NCI-H128 (cell line): ENCODE measurements at regions not wholly inside any gene's neighbourhood (a gene's known extent, or its start where the extent isn't known, plus 50 kb on each side); places are given as distances from the start of the nearest gene placed in this dataset.

Experiments used
- DNase-seq: peaks from one replicate; lab custom pipeline; 2025; ENCODE audit not compliant: unreplicated experiment; lab: John Stamatoyannopoulos, UW

DNA sequence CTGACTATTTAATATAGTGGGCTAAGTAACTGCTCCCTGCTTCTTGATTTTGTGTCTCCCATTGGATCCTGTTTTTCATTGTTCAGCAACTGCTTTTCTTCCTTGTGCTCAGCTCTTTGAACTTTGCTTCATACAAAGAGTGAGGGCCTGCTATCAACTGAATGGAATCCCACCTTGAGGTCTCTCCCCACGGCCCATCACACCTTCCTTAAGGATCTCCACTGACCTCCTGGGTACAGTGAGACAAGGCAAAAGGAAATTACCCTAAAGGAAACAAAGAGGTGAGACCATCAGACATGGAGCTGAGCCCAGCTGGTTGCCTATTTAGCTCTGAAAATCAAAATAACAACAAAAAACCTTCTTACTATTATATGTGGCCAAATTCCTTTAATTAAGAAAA is 91.3 kb upstream of the RPL34 start:
- no peak for DNase-seq

DNA sequence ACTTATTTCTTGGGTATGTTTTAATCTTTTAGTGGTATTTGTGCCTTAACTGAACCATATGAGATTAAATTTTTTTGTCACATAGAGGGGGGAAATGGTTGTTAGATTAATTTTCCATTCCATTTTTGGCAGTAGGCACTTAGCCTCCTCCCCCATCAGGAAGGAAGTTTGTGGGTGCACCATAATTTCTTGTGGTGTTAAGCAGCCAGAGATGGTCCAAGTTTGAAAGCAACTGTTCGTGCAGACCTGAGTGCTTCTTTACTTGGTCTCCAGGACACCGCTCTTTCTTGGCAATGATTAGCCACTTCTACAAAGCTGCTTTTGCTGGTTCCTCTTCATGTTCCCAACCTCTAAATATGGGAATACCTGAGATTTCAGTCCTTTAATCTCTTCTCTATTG is 92.7 kb upstream of the RPL34 start:
- DNase-seq: no peak

DNA sequence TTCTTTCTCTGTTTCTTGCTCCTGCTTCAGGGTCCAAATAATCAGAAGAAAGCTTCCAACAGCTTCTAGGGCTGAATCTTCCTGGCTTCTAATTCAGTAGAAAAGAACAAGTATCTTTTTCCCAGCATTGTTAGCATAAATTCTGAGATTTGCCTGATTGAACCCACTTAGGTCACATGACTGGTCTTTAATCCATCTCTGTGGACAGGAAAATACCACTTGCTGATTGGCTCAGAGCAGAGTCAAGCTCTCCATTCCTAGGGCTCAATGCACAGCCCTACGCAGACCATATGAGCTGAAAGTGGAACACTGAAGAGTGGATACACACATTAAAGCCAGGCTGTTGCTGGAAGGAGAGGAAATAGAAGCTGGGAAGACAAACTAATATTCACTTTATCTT is 99.6 kb upstream of the RPL34 start:
- DNase-seq: no peak

GRCh38 chr4:108519911-108520601 is 100.3 kb upstream of the RPL34 start:
- no peak for DNase-seq

- DNase-seq: no peak
Measured at GRCh38 chr4:108519208-108519833, 101.1 kb upstream of the RPL34 start.

GRCh38 chr4:108512615-108513505 is 107.5 kb upstream of the RPL34 start:
- peak; percentile 6 for DNase-seq

DNA sequence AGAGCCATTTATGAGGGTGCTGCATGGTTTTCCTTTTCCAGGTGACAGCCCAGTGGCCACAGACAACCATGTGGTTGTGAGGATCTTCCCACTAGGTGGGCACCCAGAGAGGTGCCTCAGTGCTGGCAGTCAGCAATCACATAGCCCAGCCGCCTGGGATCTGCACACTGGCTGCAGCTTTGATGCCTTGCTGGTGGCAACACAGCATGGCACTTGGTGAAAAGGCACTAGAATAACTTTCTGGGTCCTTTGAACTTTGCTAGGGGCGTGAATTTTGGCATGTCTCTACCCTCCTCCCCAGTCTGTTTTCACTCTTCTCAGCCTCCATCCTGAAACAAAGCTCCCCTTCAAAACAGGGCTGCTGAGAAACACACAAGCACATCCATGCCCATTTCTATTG is 108.8 kb upstream of the RPL34 start:
- DNase-seq: no peak

DNA sequence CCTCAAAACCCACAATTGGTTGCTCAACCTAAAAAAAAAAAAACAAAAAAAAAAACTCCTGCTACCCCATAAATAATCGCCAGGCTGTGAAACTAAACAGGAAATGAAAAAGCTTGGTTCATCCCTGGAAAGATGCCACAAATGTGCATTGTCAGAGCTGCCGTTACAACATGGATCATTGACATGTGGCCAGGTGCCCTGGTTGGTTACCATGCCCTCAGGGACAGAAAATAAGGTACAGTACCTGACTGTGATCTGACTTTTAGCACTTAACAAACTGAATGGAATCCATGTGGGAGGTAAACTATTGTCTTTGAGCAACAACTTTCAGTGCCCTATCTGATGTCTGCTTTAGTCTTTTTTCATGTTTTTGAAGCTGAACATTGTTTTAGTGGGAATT is 118.0 kb upstream of the RPL34 start:
- no peak for DNase-seq

DNA sequence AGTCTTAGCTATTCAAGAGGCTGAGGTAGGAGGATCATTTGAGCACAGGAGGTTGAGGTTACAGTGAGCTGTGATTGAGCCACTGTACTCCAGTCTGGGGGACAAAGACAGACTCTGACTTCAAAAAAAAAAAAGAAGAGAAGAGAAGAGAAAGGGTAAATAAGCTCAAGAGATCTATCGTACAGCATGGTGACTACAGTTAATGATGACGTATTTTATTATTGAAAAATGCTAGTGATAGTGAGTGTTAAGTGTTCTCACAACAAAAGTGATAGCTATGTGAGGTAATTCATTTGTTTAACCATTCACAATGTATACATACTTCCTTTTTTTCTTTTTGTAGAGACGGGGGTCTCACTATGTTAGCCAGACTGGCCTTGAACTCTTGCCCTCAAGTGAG is 121.5 kb upstream of the RPL34 start:
- no peak for DNase-seq

DNA sequence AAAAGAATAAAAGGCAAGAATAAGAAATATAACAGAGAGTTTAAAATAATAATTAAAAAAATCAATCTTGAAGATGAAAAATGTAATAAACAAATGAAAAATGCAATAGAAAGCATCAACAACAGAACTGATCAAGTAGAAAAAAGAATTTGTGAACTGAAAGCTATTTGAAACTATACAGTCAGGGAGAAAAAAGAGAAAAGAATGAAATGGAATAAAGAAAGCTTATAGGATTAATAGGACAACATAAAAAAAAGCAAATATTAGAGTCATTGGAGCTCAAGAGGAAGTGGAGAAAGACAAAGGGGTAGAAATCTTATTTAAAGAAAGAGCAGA is 126.8 kb upstream of the RPL34 start:
- DNase-seq: no peak

DNA sequence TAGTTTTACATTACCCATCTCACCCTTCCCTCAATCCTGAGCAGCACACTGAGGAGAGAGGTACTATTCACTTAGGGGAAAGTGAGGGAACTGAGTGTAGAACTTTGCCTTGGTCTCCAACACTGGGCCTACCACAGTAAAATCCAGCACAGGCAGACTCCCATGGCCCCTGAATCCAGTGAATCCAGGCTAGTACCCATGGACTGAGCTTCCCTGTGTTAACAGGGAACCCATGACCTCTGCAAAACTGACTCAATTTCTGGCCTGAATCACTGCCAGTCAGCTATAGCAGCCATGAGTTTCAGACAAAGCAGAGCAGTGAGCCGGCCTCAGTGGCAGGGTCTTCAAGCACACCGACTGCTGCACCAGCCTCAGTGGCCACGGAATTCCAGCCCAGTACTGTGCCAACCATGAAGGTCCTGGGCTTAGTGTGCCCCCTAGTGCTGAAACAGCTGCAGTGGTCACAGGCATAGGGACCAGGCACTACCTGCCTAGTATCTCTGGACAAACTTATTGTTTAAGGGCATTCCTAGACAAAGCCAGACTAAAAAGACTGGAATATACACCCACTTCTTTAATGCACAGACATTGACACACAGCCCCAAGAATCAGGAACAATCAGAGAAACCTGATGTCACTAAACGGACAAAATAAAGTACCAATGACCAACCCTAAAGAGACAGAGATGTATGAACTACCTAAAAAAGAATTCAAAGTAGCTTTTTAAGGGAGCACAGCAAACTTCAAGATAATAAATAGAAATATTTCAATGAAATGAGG is 127.4 kb upstream of the RPL34 start:
- no peak for DNase-seq

GRCh38 chr4:108488865-108489264 is 131.5 kb upstream of the RPL34 start:
- DNase-seq: no peak

DNA sequence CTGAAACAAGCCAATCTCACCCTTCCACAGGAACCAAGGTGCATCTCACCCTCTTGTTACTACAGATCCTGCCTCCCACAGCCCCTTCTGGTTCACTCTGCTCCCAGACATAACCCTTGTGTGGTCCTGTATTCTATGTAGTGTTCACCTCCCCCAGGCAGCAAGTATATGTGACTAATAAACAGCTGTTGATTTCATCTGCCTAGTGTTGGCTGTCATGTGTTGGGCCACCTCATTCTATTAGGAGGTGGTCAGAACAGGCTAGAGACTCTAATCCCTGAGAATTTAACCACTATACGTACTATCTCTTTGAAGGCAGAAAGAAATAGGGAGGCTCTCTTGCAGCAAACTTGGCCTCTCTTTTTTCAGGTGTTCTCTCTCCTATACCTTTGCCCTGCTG is 134.3 kb upstream of the RPL34 start:
- DNase-seq: no peak

DNA sequence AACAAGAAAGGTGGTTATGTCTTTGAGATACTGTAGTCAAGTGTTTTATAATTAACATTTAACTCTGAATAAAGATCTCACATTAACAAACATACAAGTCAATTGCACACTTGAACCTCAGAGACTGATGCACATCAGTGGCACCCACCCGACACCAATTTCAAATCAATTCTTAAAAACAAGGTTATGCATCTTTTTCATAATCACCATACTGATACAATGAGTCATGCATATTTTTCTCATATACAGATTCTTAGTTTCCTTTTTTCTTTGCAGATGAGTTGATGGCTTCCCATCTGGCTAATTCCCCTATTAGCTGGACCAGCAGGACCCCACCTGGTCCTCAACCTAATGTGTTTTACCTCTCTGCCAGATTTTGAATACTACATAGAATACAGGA is 136.2 kb upstream of the RPL34 start:
- no peak for DNase-seq

DNA sequence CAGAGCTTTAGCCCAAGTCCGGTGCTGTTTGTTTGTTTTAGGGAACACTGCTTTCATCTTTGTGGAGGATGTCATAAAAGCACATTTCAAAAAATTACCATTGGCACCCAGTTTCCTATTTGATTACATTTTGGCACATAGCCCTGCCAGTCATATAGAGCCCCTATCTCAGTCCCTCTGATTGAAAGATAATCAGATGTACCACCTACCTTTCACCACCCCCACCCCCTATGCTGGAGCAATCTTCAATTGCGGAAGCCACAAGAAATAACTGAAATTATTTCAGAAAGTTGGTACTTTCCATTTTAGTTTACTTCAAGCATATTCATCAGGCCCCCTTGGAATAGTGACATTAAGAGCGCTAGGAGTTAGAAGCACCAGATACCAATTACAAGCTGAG is 136.7 kb upstream of the RPL34 start:
- no peak for DNase-seq

- no peak for DNase-seq
Measured at GRCh38 chr4:108483079-108483478, 137.3 kb upstream of the RPL34 start.

DNA sequence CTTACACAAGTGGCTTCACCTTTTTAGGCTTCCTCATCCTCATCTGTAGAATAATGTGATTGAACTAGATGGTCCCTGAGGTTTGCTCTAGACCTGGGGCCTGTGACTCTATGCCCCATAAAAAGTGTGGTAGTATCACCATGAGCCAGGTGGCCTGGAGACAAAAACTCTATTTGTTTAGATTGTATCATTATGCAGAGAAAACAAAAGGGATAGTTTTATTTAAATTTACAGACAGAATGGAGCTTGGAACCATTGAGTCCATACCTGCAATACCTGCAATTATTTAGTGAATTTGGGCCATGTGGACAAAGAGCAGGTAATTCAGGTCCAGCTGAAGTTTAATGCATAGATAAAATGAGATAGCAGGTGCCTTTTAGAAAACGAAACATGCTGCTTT is 139.5 kb upstream of the RPL34 start:
- DNase-seq: no peak

DNA sequence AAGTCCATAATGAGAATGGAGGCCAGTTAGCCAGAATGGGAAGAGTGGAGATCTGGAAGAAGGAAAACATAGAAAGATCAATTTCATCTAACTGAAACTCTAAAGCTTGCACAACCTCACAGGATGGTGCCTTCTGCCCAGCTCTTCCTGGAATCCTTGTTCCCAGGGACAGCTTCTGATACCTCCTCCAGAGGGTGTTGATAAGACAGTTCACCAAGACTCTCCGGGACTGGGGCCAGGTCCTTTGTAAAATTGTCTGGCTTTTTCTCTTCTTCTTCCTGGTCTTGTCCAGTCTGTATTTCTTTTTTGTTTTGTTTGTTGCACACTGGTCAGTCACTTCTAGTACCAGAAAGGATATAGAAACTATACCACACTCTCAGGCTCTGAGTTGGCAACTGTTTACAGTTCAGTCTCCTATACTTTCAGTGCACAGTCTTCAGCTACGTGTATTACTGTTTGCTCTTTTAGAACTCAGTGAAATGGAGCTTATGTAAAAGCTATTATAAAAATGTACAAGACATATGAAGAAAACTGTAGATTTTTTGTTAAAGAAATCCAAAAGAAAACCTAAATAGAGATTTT is 142.8 kb upstream of the RPL34 start:
- no peak for DNase-seq

DNA sequence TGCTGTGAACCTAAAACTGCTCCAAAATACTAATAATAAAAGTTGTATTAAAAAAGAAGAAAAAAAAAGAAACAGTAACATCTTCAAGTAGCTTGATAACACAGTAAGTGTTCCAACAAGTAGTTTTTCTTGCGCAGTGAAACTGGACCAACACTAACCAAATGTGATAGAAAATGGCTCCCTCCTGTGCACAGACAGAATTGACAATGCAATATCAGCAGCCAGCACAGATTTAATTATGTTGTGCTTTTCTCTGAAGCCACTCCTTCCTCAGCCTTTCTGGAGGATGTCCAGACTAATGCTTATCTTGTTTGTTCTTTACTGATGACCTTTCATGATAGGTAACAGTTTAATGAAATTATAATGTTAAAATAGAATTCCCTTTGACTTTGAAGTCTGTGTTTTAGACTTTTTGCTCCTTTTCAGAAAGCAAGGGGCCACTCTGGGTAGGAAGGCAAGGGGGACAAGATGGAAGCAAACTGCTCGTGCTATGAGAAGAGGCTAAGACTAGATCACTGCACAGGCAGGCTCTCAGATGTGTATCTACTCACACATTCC is 147.1 kb upstream of the RPL34 start:
- no peak for DNase-seq

DNA sequence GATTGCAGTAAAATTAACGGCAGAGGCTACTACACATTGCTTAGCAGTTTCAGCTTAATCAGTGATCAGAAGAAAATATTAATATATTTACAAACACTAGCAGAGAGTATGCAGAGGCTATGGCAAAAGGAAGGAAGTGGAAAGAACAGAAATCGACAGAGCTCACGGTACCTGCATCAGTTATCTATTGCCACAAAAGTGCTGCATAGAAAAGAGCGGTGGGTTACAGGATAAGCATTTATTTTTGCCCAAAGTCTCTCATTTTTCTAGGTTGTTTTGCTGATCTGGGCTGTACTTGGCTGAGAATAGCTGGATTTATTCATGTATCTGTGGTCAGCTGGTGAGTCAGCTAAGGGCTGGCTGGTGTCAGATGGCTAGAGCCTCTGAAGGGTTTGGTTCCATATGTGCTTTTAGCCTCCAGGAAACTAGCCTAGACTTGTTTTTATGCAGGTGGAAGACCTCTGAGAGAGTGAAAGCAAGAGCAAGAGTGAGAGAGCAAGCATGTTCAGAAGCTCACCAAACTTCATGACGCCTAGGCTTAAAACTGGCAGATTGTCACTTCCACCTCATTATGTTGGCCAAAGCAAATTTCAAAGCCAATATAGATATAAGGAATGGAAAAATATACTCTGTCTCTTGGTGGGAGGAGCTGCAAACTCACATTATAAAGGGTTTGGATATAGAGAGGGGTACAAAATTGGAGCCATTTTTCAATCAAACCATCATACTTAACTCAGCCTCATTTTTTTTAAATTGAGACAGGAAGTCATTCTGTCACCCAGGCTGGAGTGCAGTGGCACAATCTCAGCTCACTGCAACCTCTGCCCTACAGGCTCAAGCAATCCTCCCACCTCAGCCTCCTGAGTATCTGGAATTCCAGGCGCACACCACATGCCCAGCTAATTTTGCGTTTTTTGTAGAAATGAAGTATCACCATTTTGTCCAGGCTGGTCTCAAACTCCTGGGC is 153.2 kb upstream of the RPL34 start:
- no peak for DNase-seq
